ENCODE measurements at regions not wholly inside any gene's neighbourhood (a gene's known extent, or its start where the extent isn't known, plus 50 kb on each side); places are given as distances from the start of the nearest gene placed in this dataset.
"Not testable (repeated sequence)": the region's sequence is repeated elsewhere in the genome, so short reads cannot be mapped to it uniquely, and the experiment has no call there.

- TF ChIP-seq CTCF, EZH2phosphoT487, EZH2 (IDR thresholded peaks at IDR 0.05): not testable (repeated sequence)
Observed at GRCh38 chr16:16561532-16561931, 182.6 kb downstream of the NPIPA7 start.

Measured in neural progenitor cell (in vitro differentiated cells).